NOMO-1 (cell line): ENCODE measurements at regions not wholly inside any gene's neighbourhood (a gene's known extent, or its start where the extent isn't known, plus 50 kb on each side); places are given as distances from the start of the nearest gene placed in this dataset.
"Not testable (repeated sequence)": the region's sequence is repeated elsewhere in the genome, so short reads cannot be mapped to it uniquely, and the experiment has no call there.

Experiments
- DNase-seq, 2 experiments: peaks; one replicate each; lab custom pipeline; 2025; ENCODE audit not compliant: unreplicated experiment in 2 of 2; lab: John Stamatoyannopoulos, UW

DNA sequence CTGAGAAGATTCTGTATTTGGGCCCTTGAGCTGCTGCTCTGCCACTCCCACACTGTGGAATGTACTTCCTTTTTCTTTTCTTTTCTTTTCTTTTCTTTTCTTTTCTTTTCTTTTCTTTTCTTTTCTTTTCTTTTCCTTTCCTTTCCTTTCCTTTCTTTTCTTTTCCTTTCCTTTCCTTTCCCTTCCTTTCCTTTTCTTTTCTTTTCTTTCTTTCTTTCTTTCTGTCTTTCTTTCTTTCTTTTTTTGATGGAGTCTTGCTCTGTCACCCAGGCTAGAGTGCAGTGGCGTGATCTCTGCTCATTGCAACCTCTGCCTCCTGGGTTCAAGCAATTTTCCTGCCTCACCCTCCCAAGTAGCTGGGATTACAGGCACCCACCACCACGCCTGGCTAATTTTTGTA is 89.8 kb downstream of the DNAAF6 start:
- DNase-seq = not testable (repeated sequence)

DNA sequence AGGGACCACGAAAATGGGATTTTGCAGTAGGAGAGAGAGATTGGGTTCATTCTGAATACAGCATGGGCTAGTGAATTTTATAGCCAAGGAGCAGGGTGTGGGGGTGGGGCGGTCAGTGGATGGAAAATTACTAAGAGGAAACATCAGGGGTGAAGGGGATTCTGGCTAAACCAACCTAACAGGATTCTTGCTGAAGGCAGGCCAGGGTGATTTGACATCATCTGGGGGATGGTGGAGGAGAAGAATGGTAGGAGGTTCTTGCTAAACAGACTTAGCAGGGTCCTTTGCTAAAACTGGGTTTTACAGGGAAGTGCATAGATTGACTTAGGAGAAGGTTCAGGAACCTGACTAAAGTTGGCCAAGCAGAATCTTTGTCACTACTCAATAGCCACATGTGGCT is 91.9 kb downstream of the DNAAF6 start:
- no peak for DNase-seq

DNA sequence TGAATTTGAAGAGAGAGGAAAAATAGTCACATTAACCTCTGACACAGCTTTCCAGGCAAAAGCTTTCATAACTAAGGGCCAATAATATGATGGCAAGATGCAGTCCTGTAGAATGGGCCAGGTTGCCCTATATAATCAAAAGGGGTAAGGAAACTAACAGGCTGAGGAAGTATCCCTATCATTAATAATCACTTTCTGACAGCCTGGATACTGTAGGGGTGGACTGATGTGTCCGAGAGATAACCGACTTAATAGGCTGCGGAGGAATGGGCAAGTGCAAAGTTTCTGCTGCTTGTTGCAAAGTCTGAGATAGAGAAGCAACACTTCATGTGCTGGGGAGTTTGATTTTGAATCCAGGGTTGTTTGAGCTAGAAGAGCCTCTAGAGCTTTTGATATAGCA is 94.8 kb downstream of the DNAAF6 start:
- no peak for DNase-seq

DNA sequence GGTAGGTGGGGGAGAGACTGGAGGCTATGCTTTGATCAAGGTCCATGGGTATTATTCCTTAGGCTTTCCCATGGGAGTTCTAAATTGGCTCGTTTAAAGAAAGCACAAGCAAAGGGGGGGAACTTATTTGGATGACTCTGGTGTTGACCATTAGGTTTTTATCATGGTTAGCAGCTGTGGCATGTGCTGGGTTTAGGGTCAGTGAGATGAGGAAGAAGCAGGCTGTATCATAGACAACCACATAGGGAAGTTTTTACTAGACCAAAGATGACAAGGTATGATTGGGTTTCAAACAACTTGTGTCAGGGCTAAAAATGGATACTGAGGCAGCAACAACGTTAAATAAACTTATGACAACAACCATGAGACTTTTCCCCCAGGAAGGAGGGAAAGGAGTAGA is 97.7 kb downstream of the DNAAF6 start:
- DNase-seq = no peak

DNA sequence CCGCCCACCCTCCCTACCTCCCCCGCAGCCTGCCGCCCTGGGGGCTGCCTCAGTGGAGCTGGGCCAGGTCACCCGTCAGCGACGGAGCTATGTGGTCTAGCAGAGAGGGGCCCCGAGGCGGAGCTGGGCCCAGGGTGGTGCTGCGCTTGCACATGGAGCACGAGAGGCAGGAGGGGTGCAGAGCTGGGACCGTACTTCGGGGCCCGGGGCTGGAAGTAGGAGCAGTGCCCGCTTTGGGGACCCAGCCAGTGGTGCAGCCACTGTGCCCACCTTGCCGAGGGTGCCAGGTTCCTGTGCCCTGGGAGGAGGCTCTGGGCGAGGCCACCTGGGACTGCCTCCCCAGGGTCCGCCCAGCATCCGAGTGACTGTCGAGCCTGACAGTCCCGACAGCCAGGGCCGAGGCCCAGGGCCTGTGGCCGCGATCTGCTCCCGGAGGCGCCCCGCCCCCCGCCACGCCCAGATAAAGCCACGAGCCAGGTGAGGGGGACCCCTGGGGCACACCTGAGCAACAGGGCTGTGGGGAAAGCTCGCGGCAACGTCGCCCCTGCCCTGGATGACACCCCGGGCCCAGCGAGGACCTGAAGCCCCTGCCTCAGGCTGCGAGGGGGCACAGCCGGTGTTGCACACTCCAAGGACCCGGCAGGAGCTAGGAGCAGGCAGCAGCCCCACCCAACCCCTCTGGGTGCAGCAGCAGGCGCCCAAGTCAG is 117.5 kb downstream of the DNAAF6 start:
- no peak for DNase-seq

DNA sequence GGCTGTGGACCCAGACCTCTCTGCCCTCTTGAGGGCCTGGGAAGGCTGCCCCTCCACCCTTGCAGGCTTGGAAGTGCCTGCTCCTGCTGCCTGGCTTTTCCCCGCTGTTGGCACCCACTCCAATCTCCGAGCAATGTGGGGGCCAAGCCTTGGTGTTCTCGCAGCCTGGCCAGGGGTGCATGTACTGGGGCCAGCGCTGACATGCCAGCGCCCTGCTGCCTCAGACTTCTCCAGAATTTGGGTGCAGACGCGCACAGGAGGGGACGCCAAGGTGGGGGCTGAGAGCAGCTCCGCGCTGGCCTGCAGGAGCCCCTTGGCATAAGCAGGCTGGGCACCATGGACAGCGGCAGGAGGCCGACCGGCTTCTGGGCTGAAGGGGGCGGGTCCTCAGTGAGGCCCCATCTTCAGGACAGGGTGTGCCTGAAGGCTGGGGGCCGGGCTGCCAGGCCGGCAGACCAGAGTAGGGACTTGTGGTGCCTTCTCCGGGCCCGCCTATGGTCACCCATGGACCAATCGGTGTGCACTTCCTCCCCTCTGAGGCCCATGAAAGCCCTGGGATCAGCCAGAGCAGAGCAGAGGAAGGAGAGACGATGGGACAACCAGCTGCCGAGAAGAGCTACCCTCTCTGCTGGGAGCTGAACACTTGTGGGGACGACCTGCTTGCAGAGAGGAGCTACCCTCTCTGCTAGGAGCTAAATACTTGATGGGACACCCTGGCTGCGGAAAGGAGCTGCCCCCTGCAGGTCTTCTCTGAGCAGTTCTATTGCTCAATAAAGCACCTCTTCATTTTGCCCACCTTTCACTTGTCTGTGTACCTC is 118.3 kb downstream of the DNAAF6 start:
- peak; percentile 1 to 3 for DNase-seq

DNA sequence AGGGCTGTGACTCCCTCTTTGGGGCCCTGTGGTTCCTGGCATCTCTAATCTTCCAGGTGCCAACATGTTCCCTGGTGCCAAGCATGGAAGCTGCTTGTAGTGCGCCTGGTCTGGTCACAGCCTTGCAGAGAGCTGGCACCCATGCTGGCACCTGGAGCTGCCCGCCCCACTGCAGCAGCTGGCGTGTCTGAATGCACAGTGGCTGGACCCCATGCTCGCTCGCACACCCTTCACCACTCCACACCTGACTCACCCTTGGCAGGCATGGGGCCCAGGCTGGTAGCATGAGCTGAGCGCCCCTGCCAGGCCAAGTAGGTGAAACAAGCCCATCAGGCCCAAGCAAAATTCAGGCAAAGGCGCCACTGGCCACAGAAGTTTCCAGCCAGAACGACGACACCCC is 119.1 kb downstream of the DNAAF6 start:
- no peak for DNase-seq

- DNase-seq = no peak
Measured at GRCh38 chrX:107348051-107348450, 101.4 kb upstream of the FRMPD3 start.

- no peak for DNase-seq
Measured at GRCh38 chrX:107348990-107349389, 100.5 kb upstream of the FRMPD3 start.

DNA sequence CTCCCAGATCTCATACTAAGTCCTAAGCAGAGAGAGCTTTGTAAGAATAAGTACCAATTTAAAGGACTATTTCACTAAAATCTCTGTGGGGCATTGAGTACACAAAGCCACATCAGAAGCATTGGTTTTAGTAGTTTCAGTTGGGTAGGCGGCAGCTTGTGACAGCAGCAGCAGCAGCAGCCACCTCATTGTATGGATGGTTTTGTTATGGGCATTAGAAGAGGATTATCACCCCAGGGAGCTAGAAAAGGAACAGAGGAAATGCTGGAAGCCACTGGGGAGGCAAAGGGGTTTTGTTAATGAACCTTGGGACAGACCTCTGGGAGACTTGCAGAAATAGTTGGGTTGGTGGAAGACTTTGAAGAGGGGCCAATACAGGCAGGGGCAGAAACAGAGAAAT is 93.9 kb upstream of the FRMPD3 start:
- no peak for DNase-seq

DNA sequence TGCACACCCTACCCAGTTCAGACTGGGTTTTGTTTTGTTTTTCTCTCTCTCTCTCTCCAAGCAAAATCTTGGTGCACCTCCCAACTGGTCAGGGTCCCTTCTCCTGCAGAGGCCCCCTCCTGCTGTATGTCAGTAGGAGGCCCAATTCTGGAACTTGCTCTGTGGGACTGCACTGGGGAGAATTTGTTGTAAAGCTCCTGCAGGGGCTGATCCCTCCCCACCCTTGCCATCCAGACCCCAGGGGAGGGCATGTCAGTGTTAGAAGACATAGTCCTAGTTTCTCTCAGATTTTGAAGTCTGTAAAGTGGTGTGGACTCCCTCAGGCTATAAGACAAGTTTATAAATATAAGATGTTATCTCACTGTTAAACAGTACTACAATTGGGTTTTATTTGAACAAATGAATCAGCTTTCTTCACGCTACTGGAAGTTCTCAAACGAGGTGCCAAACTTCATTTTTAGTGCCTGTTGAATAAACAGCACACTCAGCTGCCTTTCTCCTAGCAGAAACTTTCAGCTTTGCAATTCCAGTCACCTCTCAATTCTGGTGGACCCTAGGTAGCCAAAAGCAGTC is 88.6 kb upstream of the FRMPD3 start:
- no peak for DNase-seq

- not testable (repeated sequence) for DNase-seq
Measured at GRCh38 chrX:107370185-107370584, 79.3 kb upstream of the FRMPD3 start.

- DNase-seq = no peak
Measured at GRCh38 chrX:107374132-107374531, 75.3 kb upstream of the FRMPD3 start.

DNA sequence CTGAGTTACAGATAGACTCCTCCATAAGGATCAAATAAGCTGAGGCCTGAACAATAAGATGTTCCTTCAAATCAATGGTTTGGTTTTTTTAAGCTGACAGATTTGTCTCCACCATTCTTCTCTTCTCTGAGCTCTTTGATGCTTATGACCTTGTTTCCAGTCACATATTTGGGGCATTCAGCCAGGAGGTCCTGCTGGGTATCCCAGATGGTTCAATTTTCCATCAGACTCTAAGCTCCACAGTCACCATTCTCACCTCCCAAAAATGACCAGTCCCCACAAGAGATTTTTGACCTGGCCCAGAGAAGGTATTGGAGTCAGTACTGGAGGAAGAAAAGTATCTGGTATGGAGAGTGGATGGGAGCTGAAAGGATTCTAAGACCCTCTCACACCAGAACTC is 74.6 kb upstream of the FRMPD3 start:
- no peak for DNase-seq

DNA sequence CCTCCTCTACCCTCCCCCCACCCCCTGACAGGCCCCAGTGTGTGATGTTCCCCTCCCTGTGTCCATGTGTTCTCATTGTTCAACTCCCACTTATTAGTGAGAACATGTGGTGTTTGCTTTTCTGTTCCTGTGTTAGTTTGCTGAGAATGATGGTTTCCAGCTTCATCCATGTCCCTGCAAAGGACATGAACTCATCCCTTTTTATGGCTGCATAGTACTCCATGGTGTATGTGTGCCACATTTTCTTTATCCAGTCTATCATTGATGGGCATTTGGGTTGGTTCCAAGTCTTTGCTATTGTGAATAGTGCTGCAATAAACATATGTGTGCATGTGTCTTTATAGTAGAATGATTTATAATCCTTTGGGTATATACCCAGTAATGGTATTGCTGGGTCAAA is 73.3 kb upstream of the FRMPD3 start:
- DNase-seq = not testable (repeated sequence)

GRCh38 chrX:107384397-107385105 is 64.9 kb upstream of the FRMPD3 start:
- DNase-seq = no peak

DNA sequence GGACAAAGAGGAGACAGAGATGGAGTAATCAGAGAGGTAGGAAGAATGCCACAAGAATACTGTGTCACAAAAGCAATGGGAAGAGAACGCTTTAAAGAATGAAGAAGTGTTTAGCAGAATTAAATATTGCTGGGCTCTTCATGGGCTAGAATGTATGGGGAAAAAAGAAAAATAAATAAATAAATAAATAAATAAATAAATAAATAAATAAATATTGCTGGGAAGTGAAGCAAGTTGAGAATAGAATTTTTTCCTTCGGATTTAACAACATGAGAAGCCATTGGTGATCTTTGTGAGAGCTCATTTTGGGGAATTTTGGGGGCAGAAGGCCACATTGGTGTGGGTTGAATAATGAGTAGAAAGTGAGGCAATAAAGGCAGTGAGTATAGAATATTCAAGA is 59.7 kb upstream of the FRMPD3 start:
- no peak for DNase-seq

GRCh38 chrX:107393656-107394055 is 55.8 kb upstream of the FRMPD3 start:
- DNase-seq = not testable (repeated sequence)

DNA sequence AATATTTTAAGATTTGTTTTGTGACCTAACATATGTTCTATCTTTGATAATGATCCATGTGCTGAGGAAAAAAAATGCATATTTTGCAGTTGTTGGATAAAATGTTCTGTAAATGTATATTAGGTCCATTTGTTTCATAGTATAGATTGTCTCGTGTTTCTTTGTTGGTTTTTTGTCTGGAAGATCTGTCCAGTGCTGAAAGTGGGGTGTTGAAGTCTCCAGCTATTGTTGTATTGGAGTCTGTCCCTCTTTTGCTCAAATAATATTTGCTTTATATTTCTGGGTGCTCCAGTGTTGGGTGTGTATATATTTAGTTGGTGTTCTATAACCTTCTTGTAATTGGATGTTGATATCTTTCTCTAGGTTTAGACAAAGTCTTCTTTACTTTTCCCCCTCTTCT is 53.2 kb upstream of the FRMPD3 start:
- no peak for DNase-seq

- no peak for DNase-seq
Measured at GRCh38 chrX:107396783-107397182, 52.7 kb upstream of the FRMPD3 start.

- peak in 1 of 2 experiments; percentile 3 for DNase-seq
Measured at GRCh38 chrX:107398115-107398514, 51.3 kb upstream of the FRMPD3 start.
